ENCODE measurements at regions not wholly inside any gene's neighbourhood (a gene's known extent, or its start where the extent isn't known, plus 50 kb on each side); places are given as distances from the start of the nearest gene placed in this dataset.
"Not testable (repeated sequence)": the region's sequence is repeated elsewhere in the genome, so short reads cannot be mapped to it uniquely, and the experiment has no call there.

DNA sequence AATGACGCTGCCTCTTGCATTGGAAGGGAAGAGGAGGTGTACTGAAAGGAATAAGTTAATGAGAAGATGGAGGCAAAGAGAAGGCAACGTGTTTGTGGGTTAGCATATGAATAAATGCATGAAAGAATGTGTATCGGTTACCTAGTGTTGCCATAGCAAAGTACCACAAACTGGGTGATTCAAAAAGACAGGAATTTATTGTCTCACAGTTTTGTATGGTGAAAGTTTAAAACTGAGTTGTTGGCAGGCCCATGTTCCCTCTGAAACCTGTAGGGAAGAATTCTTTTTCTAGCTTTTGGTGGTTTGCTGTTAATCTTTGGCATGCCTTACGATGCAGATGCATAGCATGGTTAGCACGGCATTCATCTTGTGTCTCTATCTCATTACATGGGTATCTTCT lies 729.9 kb downstream of the MECOM start:
- Histone ChIP-seq H3K4me3 (ENCODE audit: low read depth, low read length, poor library complexity, severe bottlenecking) (no peak overlapping the region), H3K27ac (ENCODE audit: low read depth, low read length, poor library complexity, severe bottlenecking) (no peak overlapping the region), H3K4me2 (ENCODE audit: low read length) (no peak overlapping the region), H3K9me3 (ENCODE audit: low read length) (no peaks in the 10 kb centered on the region), H2AFZ (ENCODE audit: low read length) (no peak overlapping the region), H4K20me1 (ENCODE audit: insufficient read depth, low read length) (no peaks in the 10 kb centered on the region), H3F3A (ENCODE audit: insufficient read depth, low read length) (no peaks in the 10 kb centered on the region), H3K9ac (ENCODE audit: low read length) (no peak overlapping the region), H3K27me3 (ENCODE audit: insufficient read depth, low read length) (no peaks in the 10 kb centered on the region), H3K9me2 (ENCODE audit: low read depth, low read length) (no peaks in the 10 kb centered on the region), H3K79me2 (ENCODE audit: insufficient read depth, low read length) (no peaks in the 10 kb centered on the region), H3K36me3 (ENCODE audit: insufficient read depth, low read length) (no peaks in the 10 kb centered on the region), H3K4me1 (ENCODE audit: insufficient read depth, low read length, severe bottlenecking) (no peaks in the 10 kb centered on the region)
- TF ChIP-seq EZH2 (IDR thresholded peaks at IDR 0.05; ENCODE audit: borderline replicate concordance, low read length) (no peak), CTCF (IDR thresholded peaks at IDR 0.05; ENCODE audit: low read length) (no peak)

DNA sequence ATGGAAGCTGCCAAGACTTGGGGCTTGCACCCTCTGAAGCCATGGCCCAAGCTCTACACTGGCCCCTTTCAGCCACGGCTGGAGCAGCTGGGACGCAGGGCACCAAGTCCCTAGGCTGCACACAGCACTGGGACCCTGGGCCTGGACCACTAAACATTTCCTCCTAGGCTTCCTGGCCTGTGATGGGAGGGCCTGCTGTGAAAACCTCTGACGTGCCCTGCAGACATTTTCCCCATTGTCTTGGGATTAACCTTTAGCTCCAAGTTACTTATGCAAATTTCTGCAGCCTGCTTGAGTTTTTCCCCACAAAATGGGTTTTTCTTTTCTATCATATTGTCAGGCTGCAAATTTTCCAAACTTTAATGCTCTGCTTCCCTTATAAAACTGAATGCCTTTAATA lies 733.5 kb downstream of the MECOM start:
- not testable (repeated sequence) for H3K9me3 ChIP-seq (ENCODE audit: low read length); H3K79me2 ChIP-seq (ENCODE audit: insufficient read depth, low read length); H4K20me1 ChIP-seq (ENCODE audit: insufficient read depth, low read length); H3K9ac ChIP-seq (ENCODE audit: low read length); H3K36me3 ChIP-seq (ENCODE audit: insufficient read depth, low read length); H2AFZ ChIP-seq (ENCODE audit: low read length); H3K9me2 ChIP-seq (ENCODE audit: low read depth, low read length); H3K4me3 ChIP-seq (ENCODE audit: low read depth, low read length, poor library complexity, severe bottlenecking); H3K4me1 ChIP-seq (ENCODE audit: insufficient read depth, low read length, severe bottlenecking); H3K4me2 ChIP-seq (ENCODE audit: low read length); H3F3A ChIP-seq (ENCODE audit: insufficient read depth, low read length); H3K27me3 ChIP-seq (ENCODE audit: insufficient read depth, low read length); H3K27ac ChIP-seq (ENCODE audit: low read depth, low read length, poor library complexity, severe bottlenecking)

DNA sequence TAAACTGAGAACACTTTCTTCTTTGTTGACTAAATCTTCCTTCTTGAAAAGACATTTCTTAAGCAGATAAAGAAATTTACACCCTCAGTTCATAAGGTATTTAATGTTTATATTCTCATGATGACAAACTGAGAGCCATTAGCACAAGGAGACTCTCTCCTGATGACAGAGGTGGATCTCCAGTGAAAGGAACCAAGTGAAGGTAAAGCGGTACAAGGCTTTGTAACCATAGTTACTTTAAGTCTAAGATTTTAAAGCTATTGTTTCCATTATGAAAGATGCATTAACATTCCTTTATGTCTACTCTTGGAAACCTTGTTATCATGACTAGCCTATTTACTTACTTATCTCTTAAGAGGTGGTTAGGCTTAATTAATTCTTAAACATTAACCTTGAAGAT lies 737.1 kb downstream of the MECOM start:
- Histone ChIP-seq H3K4me2 (ENCODE audit: low read length) (no peak overlapping the region), H3K9me2 (ENCODE audit: low read depth, low read length) (no peaks in the 10 kb centered on the region), H3F3A (ENCODE audit: insufficient read depth, low read length) (no peaks in the 10 kb centered on the region), H3K36me3 (ENCODE audit: insufficient read depth, low read length) (no peaks in the 10 kb centered on the region), H3K4me3 (ENCODE audit: low read depth, low read length, poor library complexity, severe bottlenecking) (no peak overlapping the region), H3K9me3 (ENCODE audit: low read length) (no peaks in the 10 kb centered on the region), H3K4me1 (ENCODE audit: insufficient read depth, low read length, severe bottlenecking) (no peaks in the 10 kb centered on the region), H3K27me3 (ENCODE audit: insufficient read depth, low read length) (no peaks in the 10 kb centered on the region), H3K9ac (ENCODE audit: low read length) (no peak overlapping the region), H4K20me1 (ENCODE audit: insufficient read depth, low read length) (no peaks in the 10 kb centered on the region), H2AFZ (ENCODE audit: low read length) (no peak overlapping the region), H3K27ac (ENCODE audit: low read depth, low read length, poor library complexity, severe bottlenecking) (no peak overlapping the region), H3K79me2 (ENCODE audit: insufficient read depth, low read length) (no peaks in the 10 kb centered on the region)
- TF ChIP-seq CTCF (IDR thresholded peaks at IDR 0.05; ENCODE audit: low read length), result no peak
- TF ChIP-seq EZH2 (IDR thresholded peaks at IDR 0.05; ENCODE audit: borderline replicate concordance, low read length), result no peak

GRCh38 chr3:168925568-168925967 lies 737.9 kb downstream of the MECOM start:
- no peak for TF ChIP-seq EZH2 (IDR thresholded peaks at IDR 0.05; ENCODE audit: borderline replicate concordance, low read length)
- no peak for TF ChIP-seq CTCF (IDR thresholded peaks at IDR 0.05; ENCODE audit: low read length)

More at GRCh38 chr3:168925568-168925967, 737.9 kb downstream of the MECOM start:
- H3K27ac ChIP-seq (ENCODE audit: low read depth, low read length, poor library complexity, severe bottlenecking), result no peak overlapping the region
- no peaks in the 10 kb centered on the region for H3K27me3 ChIP-seq (ENCODE audit: insufficient read depth, low read length)
- no peaks in the 10 kb centered on the region for H3F3A ChIP-seq (ENCODE audit: insufficient read depth, low read length)
- H3K9me3 ChIP-seq (ENCODE audit: low read length), result no peaks in the 10 kb centered on the region
- no peaks in the 10 kb centered on the region for H4K20me1 ChIP-seq (ENCODE audit: insufficient read depth, low read length)
- H3K36me3 ChIP-seq (ENCODE audit: insufficient read depth, low read length), result no peaks in the 10 kb centered on the region
- no peak overlapping the region for H3K4me3 ChIP-seq (ENCODE audit: low read depth, low read length, poor library complexity, severe bottlenecking)
- no peaks in the 10 kb centered on the region for H3K79me2 ChIP-seq (ENCODE audit: insufficient read depth, low read length)
- no peaks in the 10 kb centered on the region for H3K9me2 ChIP-seq (ENCODE audit: low read depth, low read length)
- H3K4me2 ChIP-seq (ENCODE audit: low read length), result no peak overlapping the region
- H3K9ac ChIP-seq (ENCODE audit: low read length), result no peak overlapping the region
- no peak overlapping the region for H2AFZ ChIP-seq (ENCODE audit: low read length)
- no peaks in the 10 kb centered on the region for H3K4me1 ChIP-seq (ENCODE audit: insufficient read depth, low read length, severe bottlenecking)
